Spleen (tissue), 7 donors: ENCODE measurements at regions not wholly inside any gene's neighbourhood (a gene's known extent, or its start where the extent isn't known, plus 50 kb on each side); places are given as distances from the start of the nearest gene placed in this dataset.

ENCODE experiments used
- CTCF ChIP-seq, 11 experiments: fragments of 200-600 bp in 7 of 11; fragments of 450-650 bp in 4 of 11; sonication (generic) in 4 of 11; IDR thresholded peaks in 8 of 11; conservative IDR thresholded peaks in 3 of 11; 1 replicate in 7 of 11; 2 replicates in 4 of 11; pipeline versions ENCODE4 v1.4.0 to v1.8.0; 2016 to 2021; ENCODE audit warnings: antibody characterized with exemption in 11 of 11, inconsistent platforms in 4 of 11, mild to moderate bottlenecking in 1 of 11
- POLR2A ChIP-seq, 3 donors: fragments of 450-650 bp; IDR thresholded peaks; one replicate each; pipeline ENCODE4 v1.5.1; 2017; ENCODE audit warnings: antibody characterized with exemption in 3 of 3, mild to moderate bottlenecking in 1 of 3
- POLR2AphosphoS5 ChIP-seq, 3 donors: sonication (generic); formaldehyde crosslinking; IDR thresholded peaks; one replicate each; pipeline ENCODE4 v1.5.1; 2017; ENCODE audit warnings: antibody characterized with exemption in 3 of 3
- donor health status: DM: no; HTN: no; CAD: no; lungs with moderate emphysema.
- donor health status: DM: no; HTN: no; CAD: no.
- donor health status: DM: no; HTN: no; CAD: no.

- TF ChIP-seq POLR2A (IDR thresholded peaks at IDR 0.05) (no peak), POLR2AphosphoS5 (IDR thresholded peaks at IDR 0.05) (no peak), CTCF (IDR thresholded peaks at IDR 0.05 in 8 of 11, conservative IDR thresholded peaks at IDR 0.05 in 3 of 11) (no peak)
These were observed 68.4 kb upstream of the CTDP1 start for GRCh38 chr18:79611040-79611681.
